ENCODE measurements at regions not wholly inside any gene's neighbourhood (a gene's known extent, or its start where the extent isn't known, plus 50 kb on each side); places are given as distances from the start of the nearest gene placed in this dataset.
"Not testable (repeated sequence)": the region's sequence is repeated elsewhere in the genome, so short reads cannot be mapped to it uniquely, and the experiment has no call there.

DNA sequence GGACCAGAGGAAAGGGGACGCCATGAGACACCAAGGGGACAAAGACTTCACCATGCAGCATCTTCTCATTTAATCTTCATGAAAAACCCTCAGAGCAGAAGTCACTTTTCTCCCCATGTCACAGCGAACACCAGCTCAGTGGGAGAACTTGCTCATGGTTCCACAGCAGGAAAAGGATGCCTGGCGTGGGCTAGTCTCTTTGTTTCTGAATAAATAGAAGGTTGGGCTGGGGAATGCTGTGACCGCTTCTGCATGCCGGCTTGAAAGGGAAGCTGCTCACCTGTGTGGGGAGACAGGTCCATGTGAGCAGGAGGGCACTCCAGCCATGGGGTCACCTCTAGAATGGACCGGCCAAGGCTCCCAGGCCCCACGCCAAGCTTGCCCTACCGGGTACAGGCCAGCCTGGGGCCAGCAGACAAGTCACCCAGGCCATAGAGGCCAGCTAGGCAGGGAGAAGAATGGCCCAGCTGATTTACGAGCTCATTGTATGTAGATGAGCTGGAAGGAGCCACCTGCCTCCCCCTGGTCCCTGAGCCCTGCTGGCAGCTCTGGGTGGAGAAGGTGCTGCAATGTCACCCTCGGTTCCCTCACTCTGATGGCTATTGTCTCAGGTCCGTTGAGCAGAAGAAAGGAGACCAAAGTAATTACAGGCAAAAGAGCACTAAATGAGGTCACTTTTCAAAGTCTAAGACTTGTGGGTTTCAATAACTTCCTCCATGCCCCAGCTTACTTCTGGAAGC lies 82.0 kb upstream of the PDZD8 start:
- DNase-seq, result no peak

DNA sequence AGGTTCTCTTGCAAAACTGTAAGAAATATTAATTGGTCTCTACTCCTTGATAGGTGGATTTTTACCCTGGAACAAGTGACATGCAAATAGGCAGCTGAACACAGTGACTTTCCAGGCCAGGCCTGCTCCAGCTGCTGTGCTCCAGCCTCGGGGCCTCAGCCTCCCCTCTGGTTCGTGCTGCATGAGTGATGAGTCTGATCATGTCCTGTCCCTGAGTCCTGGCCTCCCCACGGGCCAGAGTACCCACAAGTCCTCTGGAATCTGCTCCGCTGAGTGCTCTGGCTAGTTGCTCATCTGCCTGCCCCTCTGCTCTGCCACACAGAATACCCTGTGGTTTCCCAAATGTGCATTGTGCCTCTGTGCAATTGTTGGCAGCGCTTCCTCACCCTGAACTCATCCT lies 80.1 kb upstream of the PDZD8 start:
- no peak for DNase-seq

DNA sequence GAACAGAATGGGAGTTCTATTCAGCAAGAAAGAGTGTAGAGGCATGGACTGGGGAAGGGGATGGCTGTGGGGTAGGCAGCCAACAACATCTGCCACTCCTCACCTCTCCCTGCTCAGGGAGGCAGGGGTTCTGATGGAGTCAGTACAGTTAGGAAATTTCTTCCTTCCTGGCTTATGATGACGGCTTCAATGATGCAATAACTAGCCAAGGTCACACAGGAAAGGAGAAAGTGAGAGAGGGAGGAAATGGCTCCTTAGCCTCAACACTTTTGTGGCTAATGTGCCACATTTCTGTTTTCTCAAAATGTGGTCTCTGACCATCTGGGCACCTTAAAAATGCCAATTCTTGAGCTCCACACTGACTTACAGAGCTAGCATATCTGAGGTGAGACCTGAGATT lies 79.3 kb upstream of the PDZD8 start:
- DNase-seq, result no peak

DNA sequence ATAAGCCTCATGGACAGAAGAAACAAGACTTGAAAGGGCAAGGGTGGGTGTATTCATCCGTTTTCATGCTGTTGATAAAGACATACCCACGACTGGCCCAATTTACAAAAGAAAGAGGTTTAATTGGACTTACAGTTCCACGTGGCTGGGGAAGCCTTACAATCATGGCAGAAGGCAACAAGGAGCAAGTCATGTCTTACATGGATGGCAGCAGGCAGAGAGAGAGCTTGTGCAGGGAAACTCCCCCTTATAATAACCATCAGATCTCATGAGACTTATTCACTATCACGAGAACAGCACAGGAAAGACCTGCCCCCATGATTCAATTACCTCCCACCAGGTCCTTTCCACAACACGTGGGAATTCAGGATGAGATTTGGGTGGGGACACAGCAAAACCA lies 78.2 kb upstream of the PDZD8 start:
- DNase-seq, result not testable (repeated sequence)

DNA sequence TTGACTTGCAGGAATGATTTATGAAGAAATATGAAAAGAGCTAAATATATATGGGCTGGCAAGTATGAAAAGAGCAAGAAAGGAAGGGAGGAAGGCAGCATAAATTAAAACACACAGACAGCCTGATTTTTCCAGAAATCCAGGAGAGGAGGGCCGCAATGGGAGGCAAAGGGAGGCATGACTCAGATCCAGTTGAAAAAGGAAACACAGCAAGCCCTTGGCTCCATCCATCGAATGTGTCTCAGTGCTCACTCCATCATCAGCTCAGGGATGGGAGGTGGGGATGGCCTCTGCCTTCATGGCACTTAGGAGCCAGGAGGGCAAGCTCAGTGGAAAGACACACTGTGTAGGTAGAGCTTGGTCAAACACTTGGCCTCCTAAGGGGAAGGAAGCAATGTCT lies 75.7 kb upstream of the PDZD8 start:
- DNase-seq, result no peak

DNA sequence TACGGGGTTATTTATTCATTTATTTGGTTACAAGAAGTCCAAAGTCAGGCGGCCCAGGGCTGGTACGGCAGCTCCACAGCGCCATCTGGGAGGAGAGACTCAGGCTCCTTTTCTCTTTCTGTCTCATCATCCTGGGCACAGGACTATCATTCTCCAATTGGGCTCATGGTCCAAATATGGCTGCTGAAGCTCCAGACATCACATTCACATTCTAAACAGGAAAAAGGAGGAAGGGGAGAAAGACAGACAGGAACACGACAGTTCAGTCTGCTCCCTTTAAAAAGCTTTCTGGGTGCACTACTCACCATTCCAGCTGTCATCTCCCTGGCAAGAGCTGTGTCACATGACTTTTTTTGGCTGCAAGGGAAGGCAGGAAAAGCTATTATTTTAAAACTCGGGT lies 74.4 kb upstream of the PDZD8 start:
- no peak for DNase-seq

DNA sequence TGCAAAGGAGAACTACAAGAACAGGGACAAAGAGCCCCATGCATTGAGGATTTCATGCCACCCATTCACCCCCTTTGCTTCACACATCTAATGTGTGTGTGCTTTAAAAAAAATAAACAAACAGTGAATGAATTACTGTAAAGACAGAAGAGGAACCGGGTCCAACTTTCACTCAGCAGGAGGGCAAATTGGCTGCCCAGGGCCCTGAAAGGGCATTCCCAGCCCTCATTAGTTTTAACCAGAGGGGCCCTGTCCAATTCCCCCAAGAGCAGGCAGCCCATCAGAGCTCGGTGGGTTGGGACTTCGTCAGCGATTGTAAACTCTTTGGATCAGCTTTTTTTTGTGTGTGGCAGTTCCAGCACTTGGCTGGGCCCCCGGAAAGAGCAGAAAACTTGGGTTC lies 73.6 kb upstream of the PDZD8 start:
- DNase-seq, result no peak

DNA sequence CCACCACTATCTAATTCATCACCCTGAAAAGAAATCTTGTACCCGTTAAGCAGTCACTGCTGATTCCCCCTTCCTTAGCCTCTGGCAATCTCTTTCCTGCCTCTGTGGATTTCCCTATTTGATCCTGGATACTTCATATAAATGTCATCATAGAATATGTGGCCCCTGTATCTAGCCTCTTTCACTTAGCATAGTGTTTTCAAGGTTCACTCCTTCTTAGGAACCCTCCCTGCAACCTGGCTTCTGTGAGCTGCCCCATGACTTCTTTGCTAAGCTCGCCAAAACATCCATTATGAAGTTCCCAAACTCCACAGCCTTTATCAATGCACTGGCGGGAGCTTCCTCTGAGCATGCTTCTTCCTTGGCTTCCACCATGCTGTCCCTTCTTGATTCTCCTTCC lies 70.8 kb upstream of the PDZD8 start:
- DNase-seq, result no peak

DNA sequence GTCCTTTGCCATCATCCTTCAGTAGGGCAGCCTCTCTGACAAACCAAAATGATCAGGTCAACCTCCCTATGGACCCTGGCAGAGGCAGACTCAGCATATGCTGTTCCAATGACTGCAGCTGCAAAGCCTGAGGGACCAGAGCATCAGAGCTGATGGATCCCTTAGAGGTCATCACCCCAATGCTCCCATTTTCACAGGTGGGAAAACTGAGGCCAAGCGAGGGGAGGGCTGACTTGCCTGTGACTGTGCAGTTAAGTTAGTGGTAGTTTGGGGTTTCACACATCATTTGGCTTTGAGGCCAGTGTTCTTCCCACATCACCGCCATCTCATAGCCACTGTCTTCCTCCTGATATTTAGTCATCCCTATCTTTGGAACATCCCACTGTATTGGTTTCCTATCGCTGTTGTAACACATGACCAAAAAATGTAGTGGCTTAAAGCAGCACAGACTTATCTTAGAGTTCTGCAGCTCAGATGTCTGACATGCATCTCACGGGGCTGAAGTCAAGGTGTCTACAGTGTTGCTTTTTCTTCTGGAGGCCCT lies 69.3 kb upstream of the PDZD8 start:
- DNase-seq, result no peak

DNA sequence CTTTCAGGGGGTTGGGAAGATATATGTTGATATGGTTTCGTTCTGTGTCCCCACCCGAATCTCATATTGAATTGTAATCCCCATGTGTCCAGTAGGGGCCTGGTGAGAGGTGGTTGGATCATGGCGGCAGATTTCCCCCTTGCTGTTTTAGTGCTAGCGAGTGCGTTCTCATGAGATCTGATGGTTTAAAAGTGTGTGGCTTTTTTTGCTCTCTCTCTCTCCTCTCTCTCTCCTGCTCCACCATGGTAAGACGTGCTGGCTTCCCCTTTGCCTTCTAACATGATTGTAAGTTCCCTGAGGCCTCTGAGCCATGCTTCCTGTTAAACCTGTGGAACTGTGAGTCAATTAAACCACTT lies 68.4 kb upstream of the PDZD8 start:
- DNase-seq, result no peak

DNA sequence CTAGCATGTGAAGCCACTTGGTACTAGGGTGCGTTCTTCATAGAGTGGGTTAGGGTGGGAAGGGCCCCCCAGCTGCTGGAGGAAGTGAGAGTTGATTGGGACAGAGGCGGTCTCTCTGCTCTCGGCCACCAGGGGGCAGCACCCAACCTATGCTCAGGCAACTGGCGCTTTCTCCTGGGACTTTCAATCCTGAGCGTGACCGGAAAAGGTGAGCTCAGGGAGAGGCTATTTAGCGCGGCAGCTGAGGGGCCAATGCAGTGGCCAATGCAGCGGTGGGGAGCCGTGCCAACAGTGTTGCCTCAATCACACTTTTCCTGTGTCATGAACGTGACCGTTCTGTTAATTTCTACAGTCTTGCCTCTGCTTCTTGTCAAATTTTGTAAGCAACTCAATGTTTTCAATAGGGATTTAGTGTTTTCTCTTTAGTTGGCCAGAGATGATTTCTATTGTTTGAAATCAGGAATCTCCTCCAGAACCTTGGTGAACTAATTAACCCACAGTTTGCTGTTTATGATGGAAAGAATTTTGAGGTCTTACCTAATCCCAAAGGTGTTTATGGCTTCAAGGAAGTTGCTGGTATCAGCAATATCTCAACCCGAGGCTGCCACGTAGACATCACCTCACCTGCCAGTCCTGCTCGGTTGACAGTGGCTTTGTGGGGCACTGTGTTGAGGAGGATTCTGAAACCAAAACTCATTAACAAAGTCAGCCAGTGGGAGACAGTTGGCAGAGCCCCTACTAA lies 67.9 kb upstream of the PDZD8 start:
- peak in 4 of 6 experiments; percentile 9 to 33 (median 18) for DNase-seq

DNA sequence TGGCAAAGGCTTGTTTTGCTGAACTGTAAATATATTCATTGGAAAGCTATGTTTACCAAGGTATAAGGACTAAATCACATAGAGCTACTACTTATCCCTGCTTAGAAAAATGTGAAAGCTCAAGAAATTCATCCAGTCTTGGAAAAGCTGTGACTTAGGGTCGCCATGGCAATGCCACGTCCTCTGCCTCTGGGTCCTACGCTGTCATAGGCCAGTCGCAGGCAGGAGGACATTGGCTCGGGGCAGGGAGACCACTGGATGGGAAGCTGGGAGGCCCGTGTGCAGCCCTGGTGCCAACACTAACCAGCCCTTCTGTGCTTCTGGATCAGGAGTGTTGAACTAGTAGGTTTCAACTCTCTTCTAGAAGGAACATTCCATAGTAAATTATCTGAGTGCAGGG lies 67.3 kb upstream of the PDZD8 start:
- DNase-seq, result no peak

DNA sequence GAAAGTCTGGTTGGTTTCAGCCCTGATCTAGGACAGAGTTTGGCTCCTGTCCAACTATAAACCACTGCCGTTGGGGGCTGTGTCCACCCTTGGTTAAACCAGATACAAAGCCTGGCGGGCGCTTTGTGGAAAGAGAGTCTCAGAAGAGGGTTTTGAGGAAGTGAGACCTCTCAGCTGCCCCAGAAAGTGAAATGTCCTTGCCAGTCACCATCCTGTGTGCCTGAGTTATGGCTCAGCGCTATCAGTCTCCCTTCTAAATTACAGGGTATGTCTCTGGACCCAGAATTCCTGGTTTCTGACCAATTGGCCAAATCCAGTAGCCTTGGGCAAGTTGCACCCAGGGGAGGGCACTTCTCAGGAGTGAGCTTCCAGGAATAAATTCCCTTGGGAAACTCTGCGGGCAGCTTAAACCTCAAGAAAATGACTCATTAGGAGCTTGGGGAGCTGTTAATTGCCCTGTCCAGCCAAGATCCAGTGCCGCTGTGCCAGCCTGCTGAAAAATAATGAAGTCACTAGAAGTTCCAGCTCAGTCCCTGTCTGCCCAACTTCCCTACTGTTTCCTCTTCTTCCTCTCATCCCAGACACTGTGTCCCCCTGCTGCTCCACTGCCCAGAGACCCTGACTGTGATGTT lies 66.7 kb upstream of the PDZD8 start:
- DNase-seq, result no peak

DNA sequence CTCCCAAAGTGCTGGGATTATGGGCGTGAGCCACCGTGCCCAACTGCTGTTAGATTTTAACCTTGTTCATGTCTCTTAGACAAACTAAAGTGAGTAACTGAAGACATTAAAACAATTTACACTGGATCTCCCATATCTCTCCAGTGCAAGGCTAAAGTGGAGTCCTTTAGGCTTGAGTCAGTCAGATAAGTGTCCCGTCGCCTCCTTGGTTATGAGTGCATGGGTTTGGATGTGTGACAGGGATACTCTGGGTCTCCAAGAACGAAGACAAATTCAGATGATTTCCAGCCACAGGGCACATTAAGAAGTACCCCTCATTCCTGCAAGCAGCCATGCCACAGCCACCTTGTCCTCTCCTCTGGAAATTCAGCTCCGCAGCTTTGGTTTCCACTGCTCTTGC lies 66.1 kb upstream of the PDZD8 start:
- DNase-seq, result no peak

DNA sequence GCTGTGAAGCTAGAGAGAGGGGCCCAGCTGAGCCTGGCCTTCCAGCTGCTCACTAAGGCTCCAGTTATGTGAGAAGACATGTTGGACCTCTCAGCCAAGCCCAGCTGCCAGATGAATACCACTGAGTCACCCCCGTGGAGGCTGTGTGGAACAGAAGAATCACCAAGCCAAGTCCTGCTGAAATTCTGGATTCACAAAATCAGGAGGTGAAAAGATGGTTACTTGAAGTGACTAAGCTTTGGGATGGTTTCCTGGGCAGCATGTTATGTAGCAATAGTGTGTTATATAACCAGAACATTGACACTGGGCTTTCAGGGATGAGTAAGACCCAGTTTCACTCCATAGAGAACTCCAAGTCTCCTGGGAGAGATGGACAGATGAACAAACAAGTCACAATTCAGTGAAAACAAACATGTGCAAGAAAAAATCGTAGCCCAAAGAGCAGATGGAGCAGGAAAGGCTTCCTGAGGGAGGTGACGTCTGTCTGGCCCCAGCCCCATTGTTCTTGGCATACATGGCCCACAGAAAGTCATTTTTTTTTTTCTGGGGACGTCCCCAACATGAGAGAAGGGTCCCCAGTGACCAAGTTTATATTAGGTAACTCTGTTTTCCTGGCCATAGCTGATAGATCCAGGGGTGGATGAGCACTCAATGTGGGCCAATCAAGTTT lies 64.1 kb upstream of the PDZD8 start:
- no peak for DNase-seq

DNA sequence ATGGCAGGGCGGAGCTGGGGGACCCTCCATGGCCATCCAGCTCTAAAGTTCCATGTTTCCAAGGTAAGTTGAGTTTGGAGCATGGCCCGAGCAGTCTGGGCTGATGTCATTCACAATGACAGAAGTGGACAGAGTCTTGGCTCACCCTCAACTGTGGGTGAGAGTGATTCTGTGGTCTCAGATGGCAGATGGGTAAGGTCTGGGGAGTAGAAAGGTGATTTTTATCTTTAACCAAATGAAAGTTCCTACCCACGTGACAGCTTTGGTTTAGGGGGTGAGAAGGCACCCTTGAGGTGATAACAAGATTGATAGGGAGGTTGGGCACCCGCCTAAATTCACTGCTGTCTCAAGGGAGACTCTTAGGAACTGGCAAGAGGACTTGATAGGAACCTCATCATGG lies 57.6 kb upstream of the PDZD8 start:
- no peak for DNase-seq

DNA sequence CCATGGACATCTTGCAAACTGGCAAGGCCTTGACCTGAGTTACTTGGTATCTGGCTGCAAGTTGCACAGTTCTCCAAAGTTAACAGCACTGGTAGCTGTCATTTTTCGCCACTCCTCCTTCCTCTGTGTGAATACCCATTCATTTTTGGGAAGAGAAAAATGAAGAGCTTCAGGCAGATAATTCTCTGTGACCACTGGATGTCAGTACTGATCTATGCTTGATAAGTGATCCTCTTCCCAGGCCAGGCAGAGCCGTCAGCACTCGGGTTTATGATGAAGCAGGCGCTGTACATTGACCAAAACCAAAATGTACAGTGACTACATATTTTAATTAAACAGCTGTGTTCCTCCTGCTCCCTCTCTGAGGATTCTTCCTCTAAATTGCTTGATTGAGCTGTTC lies 55.9 kb upstream of the PDZD8 start:
- DNase-seq, result no peak

DNA sequence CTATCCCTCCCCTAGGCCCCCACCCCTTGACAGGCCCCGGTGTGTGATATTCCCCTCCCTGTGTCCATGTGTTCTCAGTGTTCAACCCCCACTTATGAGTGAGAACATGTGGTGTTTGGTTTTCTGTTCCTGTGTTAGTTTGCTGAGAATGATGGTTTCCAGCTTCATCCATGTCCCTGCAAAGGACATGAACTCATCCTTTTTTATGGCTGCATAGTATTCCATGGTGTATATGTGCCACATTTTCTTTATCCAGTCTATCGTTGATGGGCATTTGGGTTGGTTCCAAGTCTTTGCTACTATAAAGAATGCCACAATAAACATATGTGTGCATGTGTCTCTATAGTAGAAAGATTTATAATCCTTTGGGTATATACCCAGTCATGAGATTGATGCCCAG lies 55.3 kb upstream of the PDZD8 start:
- DNase-seq, result not testable (repeated sequence)

DNA sequence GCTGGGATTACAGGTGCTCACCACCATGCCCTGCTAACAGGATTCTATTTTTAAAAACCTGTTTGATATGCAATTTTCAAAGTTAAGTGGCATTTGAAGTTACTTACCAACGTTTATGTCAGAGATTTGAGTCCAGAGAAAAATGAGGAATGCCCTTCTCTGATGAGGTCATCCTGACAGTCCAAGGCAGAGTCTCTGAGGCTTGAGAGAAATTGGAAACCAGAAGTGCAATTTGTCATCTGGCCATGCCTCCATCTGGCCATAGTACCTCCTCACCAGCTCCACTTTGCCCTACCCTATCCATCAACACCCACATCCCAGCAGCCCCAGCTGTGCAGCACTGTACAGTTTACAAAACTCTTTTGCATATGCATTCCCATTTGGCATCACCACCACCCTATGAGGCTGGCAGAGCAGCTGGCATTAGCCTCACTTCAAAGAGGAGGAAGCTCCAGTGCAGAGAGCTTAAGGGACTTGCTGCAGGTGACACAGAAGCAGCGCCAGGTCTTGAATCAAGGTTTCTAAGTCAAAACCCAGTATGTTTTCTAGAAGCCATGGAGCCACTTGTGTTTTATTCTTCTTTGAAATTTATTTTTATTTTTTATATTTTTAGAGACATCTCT lies 54.5 kb upstream of the PDZD8 start:
- DNase-seq, result no peak

DNA sequence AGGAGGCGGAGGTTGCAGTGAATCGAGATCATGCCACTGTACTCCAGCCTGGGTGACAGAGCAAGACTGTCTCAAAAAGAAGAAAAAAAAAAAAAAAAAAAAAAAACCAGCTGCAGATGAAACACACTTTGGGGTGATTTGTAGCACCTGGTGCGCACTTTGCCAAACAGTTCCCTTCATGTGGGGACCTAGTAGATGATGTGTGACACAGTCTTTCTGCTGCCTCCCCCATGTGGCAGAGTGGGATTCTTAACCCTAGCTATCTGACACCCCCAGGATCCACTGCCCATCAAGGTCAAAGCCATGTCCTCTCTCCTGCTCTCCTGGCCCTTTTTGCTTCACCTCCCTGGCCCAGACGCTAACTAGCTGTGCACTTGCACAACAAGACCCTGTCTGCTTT lies 52.1 kb upstream of the PDZD8 start:
- no peak for DNase-seq

DNA sequence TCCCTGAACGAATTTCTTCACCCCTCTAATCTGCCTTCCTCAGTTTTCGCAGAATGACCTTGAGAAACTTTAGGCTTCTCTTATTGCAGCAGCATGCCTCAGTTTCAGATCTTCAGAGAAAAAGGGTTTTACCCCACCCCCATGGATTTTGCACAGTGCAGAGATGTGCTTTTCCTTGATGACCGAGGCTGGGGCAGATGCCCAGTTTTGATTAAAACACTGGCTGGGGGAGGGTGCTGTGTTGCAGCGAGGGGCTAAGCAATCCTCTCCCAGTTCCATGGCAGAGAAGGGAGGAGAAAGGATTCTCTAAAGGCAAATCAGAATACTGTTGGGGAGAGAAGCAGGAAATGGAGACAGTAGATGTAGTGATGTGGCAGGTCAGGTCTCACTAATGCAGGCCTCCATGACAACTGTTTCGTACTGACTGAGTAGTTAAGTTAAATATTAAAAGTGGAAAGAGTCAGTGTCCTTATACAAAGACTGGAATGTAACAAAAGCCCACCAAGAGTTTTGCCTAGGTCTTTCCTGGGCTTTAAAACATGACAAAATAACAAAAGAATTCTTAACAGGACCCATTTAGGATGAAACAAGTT lies 50.8 kb upstream of the PDZD8 start:
- no peak for DNase-seq

DNA sequence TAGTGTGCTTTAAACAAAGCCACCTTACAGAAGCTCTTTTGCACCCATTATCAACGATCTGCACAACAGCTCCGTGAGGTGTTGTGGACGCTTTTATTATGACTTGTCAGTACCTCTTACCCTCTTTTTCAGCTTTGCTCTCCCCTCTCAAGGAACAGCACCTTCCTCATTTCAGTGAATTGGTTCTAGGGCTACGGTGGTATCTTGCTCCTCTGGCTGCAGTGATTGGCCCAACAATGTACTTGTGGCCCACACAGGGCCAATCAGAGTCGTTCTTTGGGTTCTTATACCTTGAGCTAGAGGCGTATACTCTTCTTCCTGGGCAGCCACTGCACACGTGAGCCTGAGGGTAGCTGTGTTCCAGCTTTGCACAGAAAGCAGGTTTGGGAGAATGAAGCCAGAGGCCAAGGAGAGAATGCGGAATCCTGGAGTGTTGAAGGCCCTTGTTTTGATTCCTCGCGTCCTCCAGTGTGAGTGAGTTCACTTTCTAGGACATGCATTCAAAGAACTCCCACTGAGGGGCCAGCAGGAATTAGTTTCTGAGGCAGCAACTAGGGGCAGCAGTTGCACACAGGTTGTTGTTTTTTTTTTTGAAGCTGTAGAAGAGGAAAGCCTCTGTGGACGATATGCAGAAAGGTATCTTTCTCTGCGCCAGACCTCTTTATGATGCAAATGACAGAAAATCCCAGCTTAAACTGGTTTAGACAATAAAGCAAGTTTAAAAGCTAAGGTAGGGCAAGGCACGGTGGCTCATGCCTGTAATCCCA lies 49.8 kb upstream of the PDZD8 start:
- DNase-seq, result no peak

All from stimulated activated naive CD4-positive, alpha-beta T cell (primary cell).